DND-41 (cell line): ENCODE measurements at regions not wholly inside any gene's neighbourhood (a gene's known extent, or its start where the extent isn't known, plus 50 kb on each side); places are given as distances from the start of the nearest gene placed in this dataset.

Experiments used
- ATAC-seq: fragments of 200-7000 bp; cut with Tn5 transposase; 3 replicates; pipeline ENCODE4 v1.9.1; 2021; ENCODE audit warnings: low read depth; ENCODE audit not compliant: insufficient read depth
- DNase-seq: peaks from one replicate; pipeline ENCODE4 v3.0.0-alpha.2; 2020
- H2AFZ ChIP-seq: 2 replicates; pipeline ENCODE4 v1.6.0; 2012; ENCODE audit warnings: low read depth, low read length
- H3K27ac ChIP-seq: 2 replicates; pipeline ENCODE4 v1.5.1; 2012; ENCODE audit warnings: low read length, inconsistent platforms
- H3K27me3 ChIP-seq: fragments of 200-600 bp; sonication (generic); 2 replicates; pipeline ENCODE4 v1.6.0; 2012; ENCODE audit warnings: low read length, mild to moderate bottlenecking, inconsistent platforms; ENCODE audit not compliant: insufficient read depth, poor library complexity
- H3K36me3 ChIP-seq: 2 replicates; pipeline ENCODE4 v1.5.1; 2012; ENCODE audit warnings: low read length, inconsistent platforms; ENCODE audit not compliant: insufficient read depth
- H3K4me1 ChIP-seq: 2 replicates; pipeline ENCODE4 v1.5.1; 2012; ENCODE audit warnings: mild to moderate bottlenecking, low read length; ENCODE audit not compliant: insufficient read depth
- H3K4me2 ChIP-seq: 2 replicates; pipeline ENCODE4 v1.6.0; 2012; ENCODE audit warnings: mild to moderate bottlenecking, moderate library complexity, low read length, inconsistent platforms; ENCODE audit not compliant: insufficient read depth
- H3K4me3 ChIP-seq, 2 experiments: fragments of 200-600 bp in 1 of 2; shearing (Covaris generic) in 1 of 2; 2 replicates each; pipeline ENCODE4 v1.5.1; 2012 to 2016; ENCODE audit warnings: inconsistent platforms in 2 of 2, low read length in 2 of 2, mild to moderate bottlenecking in 2 of 2, low read depth in 1 of 2, moderate library complexity in 1 of 2
- H3K79me2 ChIP-seq: 2 replicates; pipeline ENCODE4 v1.6.0; 2012; ENCODE audit warnings: low read length, inconsistent platforms; ENCODE audit not compliant: insufficient read depth
- H3K9ac ChIP-seq: 2 replicates; pipeline ENCODE4 v1.6.0; 2012; ENCODE audit warnings: low read depth, mild to moderate bottlenecking, inconsistent platforms, low read length, moderate library complexity
- H3K9me3 ChIP-seq: 2 replicates; pipeline ENCODE4 v1.5.1; 2012; ENCODE audit warnings: low read length, moderate library complexity, mild to moderate bottlenecking, inconsistent platforms; ENCODE audit not compliant: insufficient read depth, severe bottlenecking
- H4K20me1 ChIP-seq: 2 replicates; pipeline ENCODE4 v1.6.0; 2012; ENCODE audit warnings: low read length; ENCODE audit not compliant: insufficient read depth
- EZH2 ChIP-seq: IDR thresholded peaks from 3 replicates; pipeline ENCODE4 v1.6.1; 2012; ENCODE audit warnings: borderline replicate concordance, low read depth, mild to moderate bottlenecking, moderate library complexity, low read length, inconsistent platforms; ENCODE audit not compliant: severe bottlenecking
- TF ChIP-seq, protein P1 (sequence below): IDR thresholded peaks from 2 replicates; pipeline ENCODE4 v1.5.1; 2012; ENCODE audit warnings: borderline replicate concordance, low read length, moderate library complexity, mild to moderate bottlenecking; ENCODE audit not compliant: poor library complexity, severe bottlenecking; ENCODE audit errors: extremely low read depth

- Histone ChIP-seq H3K9ac (no peak overlapping the region), H3K4me3 (no peak overlapping the region), H2AFZ (peak overlapping the region; percentile 6; the same call in 1 of the 2 replicates), H3K79me2 (no peaks in the 10 kb centered on the region), H3K9me3 (no peaks in the 10 kb centered on the region), H3K27me3 (no peaks in the 10 kb centered on the region), H3K4me2 (no peak overlapping the region), H3K4me1 (no peaks in the 10 kb centered on the region), H4K20me1 (no peaks in the 10 kb centered on the region), H3K36me3 (no peaks in the 10 kb centered on the region), H3K27ac (no peak overlapping the region)
- TF ChIP-seq, protein P1, sequence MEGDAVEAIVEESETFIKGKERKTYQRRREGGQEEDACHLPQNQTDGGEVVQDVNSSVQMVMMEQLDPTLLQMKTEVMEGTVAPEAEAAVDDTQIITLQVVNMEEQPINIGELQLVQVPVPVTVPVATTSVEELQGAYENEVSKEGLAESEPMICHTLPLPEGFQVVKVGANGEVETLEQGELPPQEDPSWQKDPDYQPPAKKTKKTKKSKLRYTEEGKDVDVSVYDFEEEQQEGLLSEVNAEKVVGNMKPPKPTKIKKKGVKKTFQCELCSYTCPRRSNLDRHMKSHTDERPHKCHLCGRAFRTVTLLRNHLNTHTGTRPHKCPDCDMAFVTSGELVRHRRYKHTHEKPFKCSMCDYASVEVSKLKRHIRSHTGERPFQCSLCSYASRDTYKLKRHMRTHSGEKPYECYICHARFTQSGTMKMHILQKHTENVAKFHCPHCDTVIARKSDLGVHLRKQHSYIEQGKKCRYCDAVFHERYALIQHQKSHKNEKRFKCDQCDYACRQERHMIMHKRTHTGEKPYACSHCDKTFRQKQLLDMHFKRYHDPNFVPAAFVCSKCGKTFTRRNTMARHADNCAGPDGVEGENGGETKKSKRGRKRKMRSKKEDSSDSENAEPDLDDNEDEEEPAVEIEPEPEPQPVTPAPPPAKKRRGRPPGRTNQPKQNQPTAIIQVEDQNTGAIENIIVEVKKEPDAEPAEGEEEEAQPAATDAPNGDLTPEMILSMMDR: no peak
- no peak for TF ChIP-seq EZH2
- DNase-seq (no peak), ATAC-seq (no peak)
Observed at GRCh38 chrX:124641737-124642491, 295.6 kb downstream of the SH2D1A start.

GRCh38 chrX:124646403-124646802, 300.0 kb downstream of the SH2D1A start:
- Histone ChIP-seq H3K4me1 (no peaks in the 10 kb centered on the region), H3K9me3 (no peaks in the 10 kb centered on the region), H3K27ac (no peak overlapping the region), H4K20me1 (no peaks in the 10 kb centered on the region), H2AFZ (no peak overlapping the region), H3K4me2 (no peak overlapping the region), H3K79me2 (no peaks in the 10 kb centered on the region), H3K4me3 (no peak overlapping the region), H3K9ac (no peak overlapping the region), H3K27me3 (no peaks in the 10 kb centered on the region), H3K36me3 (no peaks in the 10 kb centered on the region)
- ATAC-seq (no peak), DNase-seq (no peak)
- TF ChIP-seq EZH2: no peak
- TF ChIP-seq, protein P1: no peak

GRCh38 chrX:124651031-124651430, 304.7 kb downstream of the SH2D1A start:
- no peaks in the 10 kb centered on the region for H3K27me3 ChIP-seq
- H3K9me3 ChIP-seq: no peaks in the 10 kb centered on the region
- TF ChIP-seq EZH2: no peak
- TF ChIP-seq, protein P1: no peak
- no peak overlapping the region for H2AFZ ChIP-seq
- no peaks in the 10 kb centered on the region for H3K4me1 ChIP-seq
- no peak for DNase-seq
- no peaks in the 10 kb centered on the region for H3K36me3 ChIP-seq
- no peak overlapping the region for H3K9ac ChIP-seq
- H4K20me1 ChIP-seq: no peaks in the 10 kb centered on the region
- no peak overlapping the region for H3K27ac ChIP-seq
- H3K79me2 ChIP-seq: no peaks in the 10 kb centered on the region
- H3K4me2 ChIP-seq: no peak overlapping the region
- ATAC-seq: no peak
- H3K4me3 ChIP-seq: no peak overlapping the region
